ENCODE measurements at regions not wholly inside any gene's neighbourhood (a gene's known extent, or its start where the extent isn't known, plus 50 kb on each side); places are given as distances from the start of the nearest gene placed in this dataset.

DNA sequence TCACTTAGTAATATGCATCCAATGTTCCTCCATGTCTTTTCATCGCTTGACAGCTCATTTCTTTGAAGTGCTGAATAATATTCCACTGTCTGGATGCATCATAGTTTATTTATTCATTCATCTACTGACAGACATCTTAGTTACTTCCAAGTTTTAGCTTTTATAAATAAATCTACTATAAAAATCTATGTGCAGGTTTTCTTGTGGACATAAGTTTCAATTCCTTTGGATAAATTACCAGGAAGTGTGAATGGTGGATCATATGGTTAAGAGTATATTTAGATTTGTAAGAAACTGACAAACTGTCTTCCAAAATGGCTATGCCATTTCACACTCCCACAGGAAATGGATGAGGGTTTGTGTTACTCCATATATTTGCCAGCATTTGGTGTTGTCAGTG lies 1392.9 kb upstream of the PABPC4L start:
- no peak for DNase-seq
- no peak overlapping the region for H3K27ac ChIP-seq
- WGBS, 5 donors, result 65 to 85% (median 76%) methylated on average over 1 of the region's 1 CpG
- peaks cover 0 to 45% (median 32%) of the 10 kb centered on the region in 8 donors for H3K9me3 ChIP-seq
- intact Hi-C loops (cut with DNase I; ENCODE audit: low total_unique reads), result no loop called here
- no peaks in the 10 kb centered on the region for H3K36me3 ChIP-seq
- no peak for TF ChIP-seq POLR2A (IDR thresholded peaks at IDR 0.05)
- TF ChIP-seq CTCF (IDR thresholded peaks at IDR 0.05 in 8 of 11, conservative IDR thresholded peaks at IDR 0.05 in 3 of 11), result no peak
- no peak for TF ChIP-seq POLR2AphosphoS5 (IDR thresholded peaks at IDR 0.05)
- no peaks in the 10 kb centered on the region for H3K27me3 ChIP-seq (replicated peaks in 1 of 7)
- H3K4me3 ChIP-seq, result no peak overlapping the region
- H3K4me1 ChIP-seq, result no peaks in the 10 kb centered on the region

- TF ChIP-seq POLR2A (IDR thresholded peaks at IDR 0.05), result no peak
- no peak for TF ChIP-seq CTCF (IDR thresholded peaks at IDR 0.05 in 8 of 11, conservative IDR thresholded peaks at IDR 0.05 in 3 of 11)
- no peak for TF ChIP-seq POLR2AphosphoS5 (IDR thresholded peaks at IDR 0.05)
- no peaks in the 10 kb centered on the region for H3K27me3 ChIP-seq (replicated peaks in 1 of 7)
- H3K9me3 ChIP-seq, result no peaks in the 10 kb centered on the region
- no peak for DNase-seq
- intact Hi-C loops (cut with DNase I; ENCODE audit: low total_unique reads), result no loop called here
- H3K36me3 ChIP-seq, result no peaks in the 10 kb centered on the region
- H3K4me1 ChIP-seq, result no peaks in the 10 kb centered on the region
- H3K27ac ChIP-seq, result no peak overlapping the region
- WGBS, 5 donors, result 39 to 68% (median 53%) methylated on average over 1 of the region's 1 CpG
- H3K4me3 ChIP-seq, result no peak overlapping the region
Measured at GRCh38 chr4:135575041-135575440, 1373.5 kb upstream of the PABPC4L start.

- intact Hi-C loops (cut with DNase I; ENCODE audit: low total_unique reads), result no loop called here
- H3K36me3 ChIP-seq, result no peaks in the 10 kb centered on the region
- H3K27me3 ChIP-seq (replicated peaks in 1 of 7), result no peaks in the 10 kb centered on the region
- no peaks in the 10 kb centered on the region for H3K9me3 ChIP-seq
- no peaks in the 10 kb centered on the region for H3K4me1 ChIP-seq
- no peak overlapping the region for H3K4me3 ChIP-seq
- TF ChIP-seq POLR2AphosphoS5 (IDR thresholded peaks at IDR 0.05), result no peak
- no peak for DNase-seq
- no peak overlapping the region for H3K27ac ChIP-seq
Measured at GRCh38 chr4:135573251-135573650, 1371.7 kb upstream of the PABPC4L start.

- Histone ChIP-seq H3K27me3 (replicated peaks in 1 of 7) (no peaks in the 10 kb centered on the region), H3K36me3 (no peaks in the 10 kb centered on the region), H3K27ac (no peak overlapping the region), H3K9me3 (peaks cover 0 to 8% (median 0%) of the 10 kb centered on the region in 8 donors), H3K4me1 (no peaks in the 10 kb centered on the region), H3K4me3 (no peak overlapping the region)
- intact Hi-C loops (cut with DNase I; ENCODE audit: low total_unique reads), result no loop called here
- 41 to 64% (median 58%) methylated on average over 1 of the region's 1 CpG for WGBS, 5 donors
- no peak for TF ChIP-seq POLR2AphosphoS5 (IDR thresholded peaks at IDR 0.05)
- no peak for TF ChIP-seq POLR2A (IDR thresholded peaks at IDR 0.05)
- no peak for TF ChIP-seq CTCF (IDR thresholded peaks at IDR 0.05 in 8 of 11, conservative IDR thresholded peaks at IDR 0.05 in 3 of 11)
- DNase-seq, result no peak
Measured at GRCh38 chr4:135564090-135564489, 1362.5 kb upstream of the PABPC4L start.

- DNase-seq, result no peak
- WGBS, 5 donors, result 52 to 85% (median 74%) methylated on average over 1 of the region's 1 CpG
- intact Hi-C loops (cut with DNase I; ENCODE audit: low total_unique reads), result no loop called here
- Histone ChIP-seq H3K27me3 (replicated peaks in 1 of 7) (no peaks in the 10 kb centered on the region), H3K27ac (no peak overlapping the region), H3K4me3 (no peak overlapping the region), H3K36me3 (no peaks in the 10 kb centered on the region), H3K9me3 (no peaks in the 10 kb centered on the region), H3K4me1 (no peaks in the 10 kb centered on the region)
- TF ChIP-seq CTCF (IDR thresholded peaks at IDR 0.05 in 8 of 11, conservative IDR thresholded peaks at IDR 0.05 in 3 of 11) (no peak), POLR2AphosphoS5 (IDR thresholded peaks at IDR 0.05) (no peak), POLR2A (IDR thresholded peaks at IDR 0.05) (no peak)
Measured at GRCh38 chr4:135553213-135553612, 1351.6 kb upstream of the PABPC4L start.
